Spleen (tissue), 11 donors: ENCODE measurements at regions not wholly inside any gene's neighbourhood (a gene's known extent, or its start where the extent isn't known, plus 50 kb on each side); places are given as distances from the start of the nearest gene placed in this dataset.

ENCODE experiments used
- DNase-seq: peaks from one replicate; pipeline ENCODE4 v3.0.0-alpha.2; 2020
- H3K27ac ChIP-seq, 8 donors: fragments of 200-600 bp; sonication (generic) in 7 of 8; 1 replicate in 4 of 8; 2 replicates in 4 of 8; pipeline versions ENCODE4 v1.5.0 to v1.8.0; 2016 to 2021; ENCODE audit warnings: inconsistent platforms in 4 of 8, mild to moderate bottlenecking in 4 of 8, moderate library complexity in 1 of 8
- H3K27me3 ChIP-seq, 7 donors: fragments of 200-600 bp; sonication (generic) in 6 of 7; replicated peaks in 1 of 7; 1 replicate in 4 of 7; 2 replicates in 3 of 7; pipeline versions ENCODE4 v1.5.0 to v1.8.0; 2016 to 2021; ENCODE audit warnings: inconsistent platforms in 3 of 7, mild to moderate bottlenecking in 1 of 7
- H3K36me3 ChIP-seq, 6 donors: fragments of 200-600 bp; sonication (generic) in 5 of 6; 1 replicate in 4 of 6; 2 replicates in 2 of 6; pipeline versions ENCODE4 v1.5.0 to v1.8.0; 2016 to 2021; ENCODE audit warnings: inconsistent platforms in 2 of 6
- H3K4me1 ChIP-seq, 6 donors: fragments of 200-600 bp; sonication (generic) in 5 of 6; 1 replicate in 3 of 6; 2 replicates in 3 of 6; pipeline versions ENCODE4 v1.5.0 to v1.8.0; 2016 to 2021; ENCODE audit warnings: inconsistent platforms in 3 of 6
- H3K4me3 ChIP-seq, 8 donors: fragments of 200-600 bp; sonication (generic) in 7 of 8; 1 replicate in 4 of 8; 2 replicates in 4 of 8; pipeline versions ENCODE4 v1.5.0 to v1.8.0; 2016 to 2021; ENCODE audit warnings: inconsistent platforms in 4 of 8, mild to moderate bottlenecking in 4 of 8, moderate library complexity in 2 of 8
- H3K9me3 ChIP-seq, 8 donors: fragments of 200-600 bp; sonication (generic) in 7 of 8; 1 replicate in 4 of 8; 2 replicates in 4 of 8; pipeline versions ENCODE4 v1.5.0 to v1.8.0; 2016 to 2021; ENCODE audit warnings: inconsistent platforms in 4 of 8
- POLR2A ChIP-seq, 3 donors: fragments of 450-650 bp; IDR thresholded peaks; one replicate each; pipeline ENCODE4 v1.5.1; 2017; ENCODE audit warnings: antibody characterized with exemption in 3 of 3, mild to moderate bottlenecking in 1 of 3
- POLR2AphosphoS5 ChIP-seq, 3 donors: sonication (generic); formaldehyde crosslinking; IDR thresholded peaks; one replicate each; pipeline ENCODE4 v1.5.1; 2017; ENCODE audit warnings: antibody characterized with exemption in 3 of 3
- WGBS, 5 donors: extraction: QIAGEN DNeasy Blood & Tissue Kit in 3 of 5; methylation state at CpG; one replicate each; pipeline versions ENCODE4 v1.1.5 to v1.1.7; 2013 to 2018; 5-methylcytosine and 5-hydroxymethylcytosine counted together
- intact Hi-C: fragments of 100-400 bp; cut with DNase I; formaldehyde crosslinking; loops from one replicate; pipeline ENCODE4 v1.15.0; 2023; ENCODE audit warnings: low total_unique reads
- TF ChIP-seq, protein P1 (sequence below), 11 experiments: fragments of 200-600 bp in 7 of 11; fragments of 450-650 bp in 4 of 11; sonication (generic) in 4 of 11; IDR thresholded peaks in 8 of 11; conservative IDR thresholded peaks in 3 of 11; 1 replicate in 7 of 11; 2 replicates in 4 of 11; pipeline versions ENCODE4 v1.4.0 to v1.8.0; 2016 to 2021; ENCODE audit warnings: antibody characterized with exemption in 11 of 11, inconsistent platforms in 4 of 11, mild to moderate bottlenecking in 1 of 11
- donor health status: healthy with polysubstance abuse.
- donor health status: DM: no; HTN: no; CAD: no; lungs with moderate emphysema.
- donor health status: DM: no; HTN: no; CAD: no.
- donor health status: Bipolar disorder and iron deficiency.
- donor health status: healthy.
- donor health status: DM: no; HTN: no; CAD: no.
- donor health status: DM: yes; HTN: yes; CAD: no.

GRCh38 chr11:116557282-116557681 lies 215.5 kb downstream of the BUD13 start:
- TF ChIP-seq, protein P1, sequence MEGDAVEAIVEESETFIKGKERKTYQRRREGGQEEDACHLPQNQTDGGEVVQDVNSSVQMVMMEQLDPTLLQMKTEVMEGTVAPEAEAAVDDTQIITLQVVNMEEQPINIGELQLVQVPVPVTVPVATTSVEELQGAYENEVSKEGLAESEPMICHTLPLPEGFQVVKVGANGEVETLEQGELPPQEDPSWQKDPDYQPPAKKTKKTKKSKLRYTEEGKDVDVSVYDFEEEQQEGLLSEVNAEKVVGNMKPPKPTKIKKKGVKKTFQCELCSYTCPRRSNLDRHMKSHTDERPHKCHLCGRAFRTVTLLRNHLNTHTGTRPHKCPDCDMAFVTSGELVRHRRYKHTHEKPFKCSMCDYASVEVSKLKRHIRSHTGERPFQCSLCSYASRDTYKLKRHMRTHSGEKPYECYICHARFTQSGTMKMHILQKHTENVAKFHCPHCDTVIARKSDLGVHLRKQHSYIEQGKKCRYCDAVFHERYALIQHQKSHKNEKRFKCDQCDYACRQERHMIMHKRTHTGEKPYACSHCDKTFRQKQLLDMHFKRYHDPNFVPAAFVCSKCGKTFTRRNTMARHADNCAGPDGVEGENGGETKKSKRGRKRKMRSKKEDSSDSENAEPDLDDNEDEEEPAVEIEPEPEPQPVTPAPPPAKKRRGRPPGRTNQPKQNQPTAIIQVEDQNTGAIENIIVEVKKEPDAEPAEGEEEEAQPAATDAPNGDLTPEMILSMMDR (IDR thresholded peaks at IDR 0.05 in 8 of 11, conservative IDR thresholded peaks at IDR 0.05 in 3 of 11) = no peak
- TF ChIP-seq POLR2A (IDR thresholded peaks at IDR 0.05) = no peak
- TF ChIP-seq POLR2AphosphoS5 (IDR thresholded peaks at IDR 0.05) = no peak
- Histone ChIP-seq H3K36me3 (no peaks in the 10 kb centered on the region), H3K9me3 (peaks cover 0 to 6% (median 0%) of the 10 kb centered on the region in 8 donors), H3K27me3 (peaks cover 0 to 3% (median 0%) of the 10 kb centered on the region in 7 donors), H3K27ac (no peak overlapping the region), H3K4me3 (no peak overlapping the region), H3K4me1 (no peaks in the 10 kb centered on the region)
- DNase-seq = no peak
- 61 to 78% (median 73%) methylated on average over 3 of the region's 3 CpGs for WGBS, 5 donors
- intact Hi-C loops = no loop called here

- WGBS, 5 donors = 67 to 85% (median 74%) methylated on average over 2 of the region's 2 CpGs
- H3K4me1 ChIP-seq = no peaks in the 10 kb centered on the region
- no peak overlapping the region for H3K27ac ChIP-seq
- peaks cover 0 to 6% (median 0%) of the 10 kb centered on the region in 8 donors for H3K9me3 ChIP-seq
- no peak for DNase-seq
- H3K4me3 ChIP-seq = no peak overlapping the region
- intact Hi-C loops = no loop called here
- H3K36me3 ChIP-seq = no peaks in the 10 kb centered on the region
- no peak for TF ChIP-seq POLR2A (IDR thresholded peaks at IDR 0.05)
- TF ChIP-seq, protein P1 (IDR thresholded peaks at IDR 0.05 in 8 of 11, conservative IDR thresholded peaks at IDR 0.05 in 3 of 11) = no peak
- no peak for TF ChIP-seq POLR2AphosphoS5 (IDR thresholded peaks at IDR 0.05)
- H3K27me3 ChIP-seq = peaks cover 0 to 11% (median 0%) of the 10 kb centered on the region in 7 donors
Measured at GRCh38 chr11:116556483-116556882, 216.3 kb downstream of the BUD13 start.

DNA sequence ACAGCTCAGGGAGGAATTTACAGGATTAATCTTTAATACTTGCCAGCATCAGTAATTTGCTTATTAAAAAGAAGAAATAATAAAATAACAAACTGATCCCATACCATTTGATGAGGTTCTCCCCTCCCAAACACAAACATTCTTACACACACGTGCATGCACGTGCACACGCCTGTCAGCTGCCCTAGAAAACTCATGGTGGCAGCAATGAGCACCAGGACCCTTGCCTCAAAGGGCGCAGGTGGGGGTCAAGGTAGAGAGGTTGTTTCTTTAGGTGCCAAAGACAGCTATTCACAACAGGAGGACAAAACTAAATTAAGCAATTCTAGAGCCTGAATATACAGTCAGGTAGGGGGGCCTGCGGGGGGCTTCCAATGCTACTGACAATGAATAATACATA lies 219.3 kb downstream of the BUD13 start:
- Histone ChIP-seq H3K36me3 (no peaks in the 10 kb centered on the region), H3K27ac (no peak overlapping the region), H3K9me3 (peaks cover 0 to 18% (median 5%) of the 10 kb centered on the region in 8 donors), H3K27me3 (peaks cover 0 to 20% (median 0%) of the 10 kb centered on the region in 7 donors), H3K4me1 (no peaks in the 10 kb centered on the region), H3K4me3 (no peak overlapping the region)
- peak; percentile 24 for DNase-seq
- intact Hi-C loops = no loop called here
- 64 to 74% (median 69%) methylated on average over 5 of the region's 5 CpGs for WGBS, 5 donors
- no peak for TF ChIP-seq POLR2A (IDR thresholded peaks at IDR 0.05)
- TF ChIP-seq, protein P1 (IDR thresholded peaks at IDR 0.05 in 8 of 11, conservative IDR thresholded peaks at IDR 0.05 in 3 of 11) = no peak
- no peak for TF ChIP-seq POLR2AphosphoS5 (IDR thresholded peaks at IDR 0.05)

- intact Hi-C loops = no loop called here
- 86 to 94% (median 88%) methylated on average over 4 of the region's 4 CpGs for WGBS, 5 donors
- Histone ChIP-seq H3K4me3 (no peak overlapping the region), H3K27ac (no peak overlapping the region), H3K4me1 (no peaks in the 10 kb centered on the region), H3K27me3 (peaks cover 0 to 26% (median 0%) of the 10 kb centered on the region in 7 donors), H3K36me3 (no peaks in the 10 kb centered on the region), H3K9me3 (peaks cover 0 to 18% (median 8%) of the 10 kb centered on the region in 8 donors)
- no peak for DNase-seq
- TF ChIP-seq POLR2A (IDR thresholded peaks at IDR 0.05) = no peak
- TF ChIP-seq POLR2AphosphoS5 (IDR thresholded peaks at IDR 0.05) = no peak
- TF ChIP-seq, protein P1 (IDR thresholded peaks at IDR 0.05 in 8 of 11, conservative IDR thresholded peaks at IDR 0.05 in 3 of 11) = no peak
Measured at GRCh38 chr11:116551576-116551975, 221.2 kb downstream of the BUD13 start.
